ENCODE measurements at regions not wholly inside any gene's neighbourhood (a gene's known extent, or its start where the extent isn't known, plus 50 kb on each side); places are given as distances from the start of the nearest gene placed in this dataset.

DNA sequence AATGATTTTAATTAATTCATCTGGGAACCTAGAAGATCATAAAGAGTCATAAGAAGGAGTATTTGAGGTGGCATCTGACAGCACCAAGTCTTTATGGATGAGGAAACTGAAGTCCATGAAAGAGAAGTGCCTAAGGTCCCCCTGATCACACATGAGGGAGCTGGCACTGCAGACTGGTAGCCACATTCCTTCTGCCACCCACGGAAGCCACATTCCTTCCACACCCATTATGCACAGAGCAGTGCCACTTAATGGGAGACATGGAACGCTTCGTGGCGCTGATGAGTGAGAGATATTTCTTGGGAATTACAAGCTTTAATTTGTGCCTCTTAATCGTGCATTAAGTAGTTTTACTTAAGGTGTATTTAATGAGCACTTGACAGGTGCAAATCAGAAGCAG, 139.3 kb upstream of the NTF3 start:
- Histone ChIP-seq H3K27ac (no peak overlapping the region), H3K4me1 (ENCODE audit: insufficient read depth) (no peaks in the 10 kb centered on the region), H3K4me3 (no peak overlapping the region), H3K9me2 (replicated peaks; ENCODE audit: insufficient read depth) (no peaks in the 10 kb centered on the region), H3K79me2 (no peaks in the 10 kb centered on the region), H4K20me1 (ENCODE audit: insufficient read depth, poor library complexity, severe bottlenecking) (no peaks in the 10 kb centered on the region), H3K36me3 (replicated peaks; ENCODE audit: insufficient read depth, low read depth) (no peaks in the 10 kb centered on the region), H3K27me3 (no peaks in the 10 kb centered on the region), H3K9me3 (ENCODE audit: low read depth) (no peaks in the 10 kb centered on the region), H2AFZ (no peak overlapping the region), H3K4me2 (no peak overlapping the region)
- 89% methylated on average over 5 of the region's 5 CpGs for WGBS (ENCODE audit: low lambda C conversion rate, missing lambda C conversion rate)
- TF ChIP-seq EZH2 (IDR thresholded peaks at IDR 0.05; ENCODE audit: borderline replicate concordance): no peak
- TF ChIP-seq EZH2phosphoT487 (IDR thresholded peaks at IDR 0.05; ENCODE audit: low read depth, severe bottlenecking, unreplicated experiment): no peak
- TF ChIP-seq, protein P1, sequence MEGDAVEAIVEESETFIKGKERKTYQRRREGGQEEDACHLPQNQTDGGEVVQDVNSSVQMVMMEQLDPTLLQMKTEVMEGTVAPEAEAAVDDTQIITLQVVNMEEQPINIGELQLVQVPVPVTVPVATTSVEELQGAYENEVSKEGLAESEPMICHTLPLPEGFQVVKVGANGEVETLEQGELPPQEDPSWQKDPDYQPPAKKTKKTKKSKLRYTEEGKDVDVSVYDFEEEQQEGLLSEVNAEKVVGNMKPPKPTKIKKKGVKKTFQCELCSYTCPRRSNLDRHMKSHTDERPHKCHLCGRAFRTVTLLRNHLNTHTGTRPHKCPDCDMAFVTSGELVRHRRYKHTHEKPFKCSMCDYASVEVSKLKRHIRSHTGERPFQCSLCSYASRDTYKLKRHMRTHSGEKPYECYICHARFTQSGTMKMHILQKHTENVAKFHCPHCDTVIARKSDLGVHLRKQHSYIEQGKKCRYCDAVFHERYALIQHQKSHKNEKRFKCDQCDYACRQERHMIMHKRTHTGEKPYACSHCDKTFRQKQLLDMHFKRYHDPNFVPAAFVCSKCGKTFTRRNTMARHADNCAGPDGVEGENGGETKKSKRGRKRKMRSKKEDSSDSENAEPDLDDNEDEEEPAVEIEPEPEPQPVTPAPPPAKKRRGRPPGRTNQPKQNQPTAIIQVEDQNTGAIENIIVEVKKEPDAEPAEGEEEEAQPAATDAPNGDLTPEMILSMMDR (IDR thresholded peaks at IDR 0.05; ENCODE audit: poor library complexity): no peak
- no peak for DNase-seq (ENCODE audit: low spot score)

- no peaks in the 10 kb centered on the region for H3K9me2 ChIP-seq (replicated peaks; ENCODE audit: insufficient read depth)
- H3K4me1 ChIP-seq (ENCODE audit: insufficient read depth): no peaks in the 10 kb centered on the region
- DNase-seq (ENCODE audit: low spot score): no peak
- no peak overlapping the region for H3K4me2 ChIP-seq
- no peaks in the 10 kb centered on the region for H3K27me3 ChIP-seq
- no peak overlapping the region for H2AFZ ChIP-seq
- no peaks in the 10 kb centered on the region for H4K20me1 ChIP-seq (ENCODE audit: insufficient read depth, poor library complexity, severe bottlenecking)
- TF ChIP-seq, protein P1 (IDR thresholded peaks at IDR 0.05; ENCODE audit: poor library complexity): no peak
- TF ChIP-seq EZH2phosphoT487 (IDR thresholded peaks at IDR 0.05; ENCODE audit: low read depth, severe bottlenecking, unreplicated experiment) (no peak), EZH2 (IDR thresholded peaks at IDR 0.05; ENCODE audit: borderline replicate concordance) (no peak)
- no peaks in the 10 kb centered on the region for H3K9me3 ChIP-seq (ENCODE audit: low read depth)
- H3K36me3 ChIP-seq (replicated peaks; ENCODE audit: insufficient read depth, low read depth): no peaks in the 10 kb centered on the region
- H3K27ac ChIP-seq: no peak overlapping the region
- no peak overlapping the region for H3K4me3 ChIP-seq
- H3K79me2 ChIP-seq: no peaks in the 10 kb centered on the region
- WGBS (ENCODE audit: low lambda C conversion rate, missing lambda C conversion rate): 98% methylated on average over 2 of the region's 2 CpGs
These were observed 138.1 kb upstream of the NTF3 start for GRCh38 chr12:5293773-5294172.

- no peak overlapping the region for H3K27ac ChIP-seq
- H3K4me2 ChIP-seq: no peak overlapping the region
- DNase-seq (ENCODE audit: low spot score): no peak
- H3K4me3 ChIP-seq: no peak overlapping the region
- no peaks in the 10 kb centered on the region for H3K79me2 ChIP-seq
- H3K9me3 ChIP-seq (ENCODE audit: low read depth): no peaks in the 10 kb centered on the region
- no peaks in the 10 kb centered on the region for H3K9me2 ChIP-seq (replicated peaks; ENCODE audit: insufficient read depth)
- no peak overlapping the region for H2AFZ ChIP-seq
- no peaks in the 10 kb centered on the region for H4K20me1 ChIP-seq (ENCODE audit: insufficient read depth, poor library complexity, severe bottlenecking)
- no peaks in the 10 kb centered on the region for H3K36me3 ChIP-seq (replicated peaks; ENCODE audit: insufficient read depth, low read depth)
- H3K27me3 ChIP-seq: no peaks in the 10 kb centered on the region
- WGBS (ENCODE audit: low lambda C conversion rate, missing lambda C conversion rate): 94% methylated on average over 11 of the region's 11 CpGs
- TF ChIP-seq EZH2 (IDR thresholded peaks at IDR 0.05; ENCODE audit: borderline replicate concordance) (no peak), EZH2phosphoT487 (IDR thresholded peaks at IDR 0.05; ENCODE audit: low read depth, severe bottlenecking, unreplicated experiment) (no peak)
- H3K4me1 ChIP-seq (ENCODE audit: insufficient read depth): no peaks in the 10 kb centered on the region
These were observed 137.4 kb upstream of the NTF3 start for GRCh38 chr12:5294274-5295070.

GRCh38 chr12:5295151-5295550, 136.8 kb upstream of the NTF3 start:
- H3K9me3 ChIP-seq (ENCODE audit: low read depth): no peaks in the 10 kb centered on the region
- no peaks in the 10 kb centered on the region for H3K27me3 ChIP-seq
- H2AFZ ChIP-seq: no peak overlapping the region
- H3K9me2 ChIP-seq (replicated peaks; ENCODE audit: insufficient read depth): no peaks in the 10 kb centered on the region
- no peak for DNase-seq (ENCODE audit: low spot score)
- no peak overlapping the region for H3K4me3 ChIP-seq
- 95% methylated on average over 3 of the region's 3 CpGs for WGBS (ENCODE audit: low lambda C conversion rate, missing lambda C conversion rate)
- TF ChIP-seq EZH2phosphoT487 (IDR thresholded peaks at IDR 0.05; ENCODE audit: low read depth, severe bottlenecking, unreplicated experiment) (no peak), EZH2 (IDR thresholded peaks at IDR 0.05; ENCODE audit: borderline replicate concordance) (no peak)
- TF ChIP-seq, protein P1 (IDR thresholded peaks at IDR 0.05; ENCODE audit: poor library complexity): no peak
- H3K27ac ChIP-seq: no peak overlapping the region
- H3K4me2 ChIP-seq: no peak overlapping the region
- no peaks in the 10 kb centered on the region for H4K20me1 ChIP-seq (ENCODE audit: insufficient read depth, poor library complexity, severe bottlenecking)
- H3K4me1 ChIP-seq (ENCODE audit: insufficient read depth): no peaks in the 10 kb centered on the region
- no peaks in the 10 kb centered on the region for H3K79me2 ChIP-seq
- H3K36me3 ChIP-seq (replicated peaks; ENCODE audit: insufficient read depth, low read depth): no peaks in the 10 kb centered on the region
